ENCODE measurements at regions not wholly inside any gene's neighbourhood (a gene's known extent, or its start where the extent isn't known, plus 50 kb on each side); places are given as distances from the start of the nearest gene placed in this dataset.
"Not testable (repeated sequence)": the region's sequence is repeated elsewhere in the genome, so short reads cannot be mapped to it uniquely, and the experiment has no call there.

- DNase-seq, result no peak
These were observed 75.2 kb downstream of the TMEM121 start for GRCh38 chr14:105601360-105602242.

GRCh38 chr14:105602243-105602750 is 75.9 kb downstream of the TMEM121 start:
- no peak for DNase-seq

GRCh38 chr14:105602799-105603793 is 76.7 kb downstream of the TMEM121 start:
- no peak for DNase-seq

- not testable (repeated sequence) for DNase-seq
These were observed 78.4 kb downstream of the TMEM121 start for GRCh38 chr14:105604531-105605463.

- DNase-seq, result no peak
These were observed 79.3 kb downstream of the TMEM121 start for GRCh38 chr14:105605464-105606304.

GRCh38 chr14:105606305-105606975 is 80.1 kb downstream of the TMEM121 start:
- not testable (repeated sequence) for DNase-seq

GRCh38 chr14:105607025-105607424 is 80.6 kb downstream of the TMEM121 start:
- not testable (repeated sequence) for DNase-seq

GRCh38 chr14:105614987-105615386 is 88.6 kb downstream of the TMEM121 start:
- DNase-seq, result not testable (repeated sequence)

GRCh38 chr14:105615986-105616801 is 89.8 kb downstream of the TMEM121 start:
- DNase-seq, result not testable (repeated sequence)

GRCh38 chr14:105616802-105617192 is 90.4 kb downstream of the TMEM121 start:
- DNase-seq, result no peak

- DNase-seq, result no peak
These were observed 90.9 kb downstream of the TMEM121 start for GRCh38 chr14:105617201-105617777.

- DNase-seq, result not testable (repeated sequence)
These were observed 91.4 kb downstream of the TMEM121 start for GRCh38 chr14:105617805-105618204.

GRCh38 chr14:105619324-105619723 is 92.9 kb downstream of the TMEM121 start:
- DNase-seq, result not testable (repeated sequence)

- not testable (repeated sequence) for DNase-seq
These were observed 93.9 kb downstream of the TMEM121 start for GRCh38 chr14:105620178-105620864.

- not testable (repeated sequence) for DNase-seq
These were observed 94.6 kb downstream of the TMEM121 start for GRCh38 chr14:105620865-105621471.

GRCh38 chr14:105621479-105622328 is 95.3 kb downstream of the TMEM121 start:
- DNase-seq, result not testable (repeated sequence)
